Neural cell (in vitro differentiated cells): ENCODE measurements at regions not wholly inside any gene's neighbourhood (a gene's known extent, or its start where the extent isn't known, plus 50 kb on each side); places are given as distances from the start of the nearest gene placed in this dataset.

Experiments
- CTCF ChIP-seq: fragments of 450-650 bp; IDR thresholded peaks from 2 replicates; pipeline ENCODE4 v1.5.1; 2014; ENCODE audit warnings: antibody characterized with exemption, mild to moderate bottlenecking, moderate library complexity; ENCODE audit not compliant: poor library complexity, severe bottlenecking
- EZH2 ChIP-seq: fragments of 200-600, 300-800 bp; shearing (Covaris generic), sonication (generic); IDR thresholded peaks from 2 replicates; pipeline ENCODE4 v1.6.1; 2014; ENCODE audit warnings: antibody characterized with exemption, low read length, borderline replicate concordance, mild to moderate bottlenecking; ENCODE audit not compliant: insufficient read depth, poor library complexity, severe bottlenecking
- RAD21 ChIP-seq: fragments of 450-650 bp; conservative IDR thresholded peaks from 2 replicates; pipeline ENCODE4 v1.6.1; 2014; ENCODE audit warnings: antibody characterized with exemption, mild to moderate bottlenecking, moderate library complexity
- TF ChIP-seq, protein P1 (sequence below): IDR thresholded peaks from 2 replicates; pipeline ENCODE4 v1.6.1; 2012; ENCODE audit warnings: borderline replicate concordance

GRCh38 chr3:72247126-72247525 is 462.2 kb upstream of the PROK2 start:
- TF ChIP-seq EZH2, result no peak
- TF ChIP-seq, protein P1, sequence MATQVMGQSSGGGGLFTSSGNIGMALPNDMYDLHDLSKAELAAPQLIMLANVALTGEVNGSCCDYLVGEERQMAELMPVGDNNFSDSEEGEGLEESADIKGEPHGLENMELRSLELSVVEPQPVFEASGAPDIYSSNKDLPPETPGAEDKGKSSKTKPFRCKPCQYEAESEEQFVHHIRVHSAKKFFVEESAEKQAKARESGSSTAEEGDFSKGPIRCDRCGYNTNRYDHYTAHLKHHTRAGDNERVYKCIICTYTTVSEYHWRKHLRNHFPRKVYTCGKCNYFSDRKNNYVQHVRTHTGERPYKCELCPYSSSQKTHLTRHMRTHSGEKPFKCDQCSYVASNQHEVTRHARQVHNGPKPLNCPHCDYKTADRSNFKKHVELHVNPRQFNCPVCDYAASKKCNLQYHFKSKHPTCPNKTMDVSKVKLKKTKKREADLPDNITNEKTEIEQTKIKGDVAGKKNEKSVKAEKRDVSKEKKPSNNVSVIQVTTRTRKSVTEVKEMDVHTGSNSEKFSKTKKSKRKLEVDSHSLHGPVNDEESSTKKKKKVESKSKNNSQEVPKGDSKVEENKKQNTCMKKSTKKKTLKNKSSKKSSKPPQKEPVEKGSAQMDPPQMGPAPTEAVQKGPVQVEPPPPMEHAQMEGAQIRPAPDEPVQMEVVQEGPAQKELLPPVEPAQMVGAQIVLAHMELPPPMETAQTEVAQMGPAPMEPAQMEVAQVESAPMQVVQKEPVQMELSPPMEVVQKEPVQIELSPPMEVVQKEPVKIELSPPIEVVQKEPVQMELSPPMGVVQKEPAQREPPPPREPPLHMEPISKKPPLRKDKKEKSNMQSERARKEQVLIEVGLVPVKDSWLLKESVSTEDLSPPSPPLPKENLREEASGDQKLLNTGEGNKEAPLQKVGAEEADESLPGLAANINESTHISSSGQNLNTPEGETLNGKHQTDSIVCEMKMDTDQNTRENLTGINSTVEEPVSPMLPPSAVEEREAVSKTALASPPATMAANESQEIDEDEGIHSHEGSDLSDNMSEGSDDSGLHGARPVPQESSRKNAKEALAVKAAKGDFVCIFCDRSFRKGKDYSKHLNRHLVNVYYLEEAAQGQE, result no peak
- no peak for TF ChIP-seq RAD21
- no peak for TF ChIP-seq CTCF
